Stimulated activated CD4-positive, alpha-beta T cell treated with anti-CD3 and anti-CD28 coated beads, Interleukin-2, amount 100 ng/mL, for 48 hours (primary cell): ENCODE measurements at regions not wholly inside any gene's neighbourhood (a gene's known extent, or its start where the extent isn't known, plus 50 kb on each side); places are given as distances from the start of the nearest gene placed in this dataset.
"Not testable (repeated sequence)": the region's sequence is repeated elsewhere in the genome, so short reads cannot be mapped to it uniquely, and the experiment has no call there.

Source experiments
- DNase-seq, 2 donors: peaks; one replicate each; pipeline ENCODE4 v3.0.0-alpha.2; 2020

DNA sequence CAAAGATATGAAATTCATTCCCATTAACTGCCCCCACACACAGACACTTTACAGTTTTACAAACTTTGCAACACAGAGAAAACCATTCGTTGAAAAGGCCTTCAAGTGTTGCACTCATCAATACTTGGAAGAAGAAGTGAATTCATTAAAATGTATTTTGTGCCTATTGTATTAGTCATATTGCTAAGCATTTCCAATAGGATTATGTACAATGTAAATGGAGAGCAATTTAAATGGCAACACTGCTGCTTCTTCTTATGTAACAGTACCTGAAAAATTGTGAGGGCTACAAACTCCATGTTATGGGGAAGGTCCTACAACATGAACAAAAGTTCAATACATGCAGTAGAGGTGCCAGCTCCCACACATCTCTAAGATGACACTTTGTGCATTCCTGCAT, 209.3 kb upstream of the POGK start:
- no peak for DNase-seq

DNA sequence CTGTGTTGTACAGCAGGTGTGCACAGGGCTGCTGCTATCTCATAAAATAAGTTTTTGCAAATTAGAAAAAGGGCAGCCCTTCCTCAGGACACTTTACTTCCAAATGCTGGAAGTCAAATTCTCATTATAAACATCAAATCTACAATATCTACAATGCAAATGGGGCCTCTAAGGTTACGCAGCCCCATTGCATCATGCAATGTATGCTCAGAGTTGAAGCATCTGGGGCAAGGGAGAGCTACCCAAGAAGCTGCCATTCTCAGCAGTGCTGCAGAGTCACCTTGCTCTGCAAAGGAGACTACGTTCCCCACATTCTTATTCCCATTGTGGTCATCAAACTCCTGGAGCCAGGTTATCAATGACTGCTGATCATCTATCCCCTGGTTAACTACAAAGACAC, 208.9 kb upstream of the POGK start:
- no peak for DNase-seq

DNA sequence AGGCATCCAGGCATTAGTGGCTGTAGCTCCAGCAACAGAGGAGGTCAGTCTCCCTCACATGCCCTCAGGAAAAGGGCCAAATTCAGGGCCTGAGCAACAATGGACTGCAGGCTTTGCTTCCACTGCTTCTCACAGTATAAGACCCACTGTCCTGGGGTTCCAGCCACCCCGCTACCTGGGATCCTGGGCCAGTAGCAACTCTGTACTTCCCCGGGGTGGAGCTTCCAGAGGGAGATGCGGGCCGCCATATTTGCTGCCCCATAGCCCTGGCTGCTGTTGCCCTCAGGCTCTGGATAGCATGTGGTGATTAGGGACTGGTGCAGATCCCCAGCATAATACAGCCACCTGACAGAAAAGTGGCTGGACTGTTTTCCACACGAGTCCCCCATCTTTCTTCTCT, 201.1 kb upstream of the POGK start:
- DNase-seq, result no peak

DNA sequence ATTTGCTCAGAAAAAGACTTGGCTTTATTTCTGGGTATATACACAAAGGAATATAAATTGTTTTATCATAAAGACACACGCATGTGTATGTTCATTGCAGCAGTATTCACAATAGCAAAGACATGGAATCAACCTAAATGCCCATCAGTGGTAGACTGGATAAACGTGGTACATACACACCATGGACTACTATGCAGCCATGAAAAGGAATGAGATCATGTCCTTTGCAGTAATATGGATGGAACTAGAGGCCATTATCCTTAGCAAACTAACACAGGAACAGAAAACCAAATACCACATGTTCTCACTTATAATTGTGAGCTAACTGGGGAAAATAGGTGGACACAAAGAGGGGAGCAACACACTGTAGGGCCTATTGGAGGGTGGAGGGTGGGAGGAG, 182.0 kb upstream of the POGK start:
- DNase-seq, result not testable (repeated sequence)

DNA sequence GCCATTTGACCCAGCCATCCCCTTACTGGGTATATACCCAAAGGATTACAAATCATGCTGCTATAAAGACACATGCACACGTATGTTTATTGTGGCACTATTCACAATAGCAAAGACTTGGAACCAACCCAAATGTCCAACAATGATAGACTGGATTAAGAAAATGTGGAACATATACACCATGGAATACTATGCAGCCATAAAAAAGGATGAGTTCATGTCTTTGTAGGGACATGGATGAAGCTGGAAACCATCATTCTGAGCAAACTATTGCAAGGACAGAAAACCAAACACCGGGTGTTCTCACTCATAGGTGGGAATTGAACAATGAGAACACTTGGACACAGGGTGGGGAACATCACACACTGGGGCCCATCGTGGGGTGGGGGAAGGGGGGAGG, 172.5 kb upstream of the POGK start:
- not testable (repeated sequence) for DNase-seq

DNA sequence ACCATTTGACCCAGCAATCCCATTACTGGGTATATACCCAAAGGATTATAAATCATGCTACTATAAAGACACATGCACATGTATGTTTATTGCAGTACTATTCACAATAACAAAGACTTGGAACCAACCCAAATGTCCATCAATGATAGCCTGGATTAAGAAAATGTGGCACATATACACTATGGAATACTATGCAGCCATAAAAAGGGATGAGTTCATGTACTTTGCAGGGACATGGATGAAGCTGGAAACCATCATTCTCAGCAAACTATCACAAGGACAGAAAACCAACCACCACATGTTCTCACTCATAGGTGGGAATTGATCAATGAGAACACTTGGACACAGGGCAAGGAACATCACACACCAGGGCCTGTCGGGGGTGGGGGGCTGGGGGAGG, 171.7 kb upstream of the POGK start:
- DNase-seq, result not testable (repeated sequence)

DNA sequence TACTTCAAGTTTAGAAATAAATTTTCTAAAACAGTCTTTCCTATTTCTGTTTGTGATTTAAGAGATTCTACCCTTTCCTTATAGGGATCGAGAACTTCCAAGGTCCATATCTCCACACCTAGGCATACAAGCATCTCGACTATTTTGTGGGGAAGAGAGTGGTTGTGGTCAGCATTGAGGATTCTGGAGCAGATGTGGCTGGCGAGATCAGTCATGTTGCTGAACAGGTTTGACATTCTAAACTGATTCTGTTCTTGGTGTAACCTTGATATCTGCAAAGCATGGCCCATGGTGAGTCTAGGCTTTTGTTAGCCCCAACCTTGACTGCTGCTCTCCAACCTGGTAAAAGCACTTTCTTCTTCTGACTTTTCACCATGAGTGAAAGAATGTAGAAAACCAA, 167.6 kb upstream of the POGK start:
- DNase-seq, result no peak

DNA sequence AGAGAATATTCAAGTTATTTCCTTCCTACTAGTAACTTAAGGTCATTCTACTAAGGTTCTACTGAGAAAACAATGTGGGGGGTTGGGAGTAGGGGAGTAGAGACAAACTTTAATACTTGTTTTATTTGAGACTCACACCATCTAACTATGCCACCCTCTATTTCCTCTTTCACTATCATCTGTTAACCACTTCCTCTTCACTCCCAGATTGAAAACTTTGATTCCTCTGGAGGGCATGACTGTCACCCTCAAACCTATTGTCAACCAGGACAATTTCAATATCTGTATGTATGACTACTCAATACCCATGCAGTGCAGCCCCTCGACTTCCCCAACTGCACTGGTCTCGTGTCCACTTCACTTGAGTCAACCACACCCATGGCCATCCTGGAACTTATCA, 165.6 kb upstream of the POGK start:
- DNase-seq, result no peak

DNA sequence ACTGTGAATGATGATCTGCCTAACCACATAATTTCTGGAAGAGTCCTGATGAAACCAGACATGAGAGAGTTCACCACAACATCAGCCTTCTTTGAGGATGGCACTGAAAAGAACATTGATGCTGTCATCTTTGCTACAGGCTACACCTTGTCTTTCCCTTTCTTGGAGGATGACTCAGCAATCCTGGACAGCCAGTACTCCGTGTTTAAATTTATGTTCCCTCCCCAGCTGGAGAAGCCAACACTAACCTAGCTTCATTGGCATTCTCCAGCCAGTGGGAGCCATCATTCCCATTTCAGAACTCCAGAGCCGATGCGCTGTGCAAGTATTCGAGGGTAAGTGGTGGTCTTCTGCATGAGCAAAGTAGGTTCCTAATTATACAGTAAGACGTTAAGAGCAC, 164.1 kb upstream of the POGK start:
- no peak for DNase-seq

DNA sequence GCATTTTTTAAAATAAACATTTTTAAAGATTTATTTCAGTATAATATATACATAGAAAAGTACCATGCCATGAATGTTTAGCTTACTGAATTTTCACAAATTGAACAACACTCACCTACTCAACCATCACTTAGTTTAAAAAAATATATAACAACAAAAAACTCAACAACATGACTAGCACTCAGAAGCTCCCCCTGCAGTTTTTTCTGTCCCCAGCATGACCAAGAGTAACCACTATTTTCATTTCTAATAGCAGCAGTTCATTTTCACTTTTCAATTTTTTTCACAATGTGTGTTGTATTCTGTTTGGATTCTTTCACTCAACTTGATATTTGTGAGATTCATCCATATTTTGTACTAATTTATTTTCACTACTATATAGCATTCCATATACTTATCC, 162.3 kb upstream of the POGK start:
- DNase-seq, result no peak

DNA sequence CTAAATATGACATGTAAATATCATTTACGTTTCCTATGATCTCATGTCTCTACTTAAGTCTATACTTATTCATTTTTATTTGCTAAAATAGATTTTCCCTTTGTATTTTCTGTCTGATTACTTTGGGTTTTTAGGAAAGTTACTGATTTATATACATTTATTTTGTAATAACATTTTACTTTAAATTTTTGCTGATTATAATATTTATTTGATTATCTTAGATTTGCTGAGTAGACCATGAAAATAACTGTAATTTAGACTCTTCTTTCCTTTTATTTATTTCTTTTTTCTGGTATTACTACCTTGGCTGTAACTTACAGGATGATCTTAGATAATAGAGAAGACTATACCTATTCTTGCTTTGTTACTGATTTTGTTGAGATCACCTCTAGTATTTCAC, 159.9 kb upstream of the POGK start:
- DNase-seq, result no peak

DNA sequence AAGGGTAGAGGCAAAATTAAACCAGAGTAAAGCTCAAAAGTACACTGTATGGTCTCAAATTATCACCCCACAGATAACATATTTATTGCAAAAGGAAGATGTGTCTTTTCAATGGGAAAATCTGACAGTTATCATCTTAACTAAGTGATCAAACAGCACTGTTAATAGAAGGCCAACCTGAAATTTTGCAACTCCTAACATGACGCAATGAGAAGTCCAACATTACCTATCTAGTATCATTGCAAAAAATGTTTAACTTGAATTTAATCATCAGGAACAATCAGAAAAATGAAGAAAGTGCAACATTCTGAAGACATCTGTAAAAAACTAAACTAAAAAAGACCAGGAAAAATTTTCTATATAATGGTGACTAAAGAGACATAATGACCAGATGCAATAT, 156.7 kb upstream of the POGK start:
- no peak for DNase-seq

DNA sequence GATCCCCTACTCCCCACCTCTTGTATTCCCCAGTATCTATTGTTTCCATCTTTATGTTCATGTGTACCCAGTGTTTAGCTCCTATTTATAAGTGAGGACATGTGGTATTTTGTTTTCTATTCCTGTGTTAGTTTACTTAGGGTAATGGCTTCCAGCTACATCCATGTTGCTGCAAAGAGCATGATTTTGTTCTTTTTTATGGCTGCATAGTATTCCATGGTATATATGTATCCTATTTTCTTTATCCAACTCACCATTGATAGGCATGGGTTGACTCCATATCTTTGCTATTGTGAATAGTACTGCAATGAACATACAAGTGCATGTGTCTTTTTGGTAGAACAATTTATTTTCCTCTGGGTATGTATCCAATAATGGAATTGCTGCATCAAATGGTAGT, 154.6 kb upstream of the POGK start:
- DNase-seq, result not testable (repeated sequence)

DNA sequence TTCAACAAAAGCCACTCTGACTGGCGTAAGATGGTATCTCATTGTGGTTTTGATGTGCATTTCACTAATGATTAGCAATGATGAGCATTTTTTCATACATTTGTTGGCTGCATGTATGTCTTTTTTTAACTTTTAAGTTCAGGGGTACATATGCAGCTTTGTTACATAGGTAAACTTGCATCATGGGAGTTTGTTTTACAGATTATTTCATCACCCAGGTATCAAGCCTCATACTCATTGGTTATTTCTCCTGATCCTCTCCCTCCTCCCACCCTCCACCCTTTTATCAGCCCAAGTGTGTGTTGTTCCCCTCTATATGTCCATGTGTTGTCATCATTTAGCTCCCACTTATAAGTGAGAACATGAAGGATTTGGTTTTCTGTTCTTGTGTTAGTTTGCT, 154.1 kb upstream of the POGK start:
- DNase-seq, result no peak

DNA sequence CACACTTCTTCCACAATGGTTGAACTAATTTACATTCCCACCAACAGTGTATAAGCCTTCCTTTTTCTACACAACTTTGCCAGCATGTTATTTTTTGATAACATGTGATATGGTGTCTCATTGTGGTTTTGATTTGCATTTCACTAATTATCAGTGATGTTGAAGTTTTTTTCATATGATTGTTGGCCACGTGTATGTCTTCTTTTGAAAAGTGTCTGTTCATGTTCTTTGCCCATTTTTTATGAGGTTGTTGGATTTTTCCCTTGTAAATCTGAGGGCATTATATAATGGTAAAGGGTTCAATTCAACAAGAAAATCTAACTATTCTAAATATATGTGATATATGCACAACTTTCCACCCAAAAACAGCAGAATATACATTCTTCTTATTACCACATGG, 153.4 kb upstream of the POGK start:
- not testable (repeated sequence) for DNase-seq

DNA sequence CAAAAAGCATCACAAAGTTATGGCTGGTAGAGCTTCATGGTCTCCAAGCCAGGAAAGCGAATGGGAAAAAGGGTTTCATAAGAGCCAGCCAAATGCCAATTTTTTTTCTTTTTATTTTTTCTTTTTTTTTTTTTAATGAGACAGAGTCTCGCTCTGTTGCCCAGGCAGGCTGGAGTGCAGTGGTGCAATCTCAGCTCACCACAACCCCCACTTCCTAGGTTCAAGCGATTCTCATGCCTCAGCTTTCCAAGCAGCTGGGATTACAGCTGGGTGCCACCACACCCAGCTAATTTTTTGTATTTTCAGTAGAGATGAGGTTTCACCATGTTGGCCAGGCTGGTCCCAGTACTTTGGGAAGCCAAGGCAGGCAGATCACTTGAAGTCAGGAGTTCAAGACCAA, 148.7 kb upstream of the POGK start:
- not testable (repeated sequence) for DNase-seq

DNA sequence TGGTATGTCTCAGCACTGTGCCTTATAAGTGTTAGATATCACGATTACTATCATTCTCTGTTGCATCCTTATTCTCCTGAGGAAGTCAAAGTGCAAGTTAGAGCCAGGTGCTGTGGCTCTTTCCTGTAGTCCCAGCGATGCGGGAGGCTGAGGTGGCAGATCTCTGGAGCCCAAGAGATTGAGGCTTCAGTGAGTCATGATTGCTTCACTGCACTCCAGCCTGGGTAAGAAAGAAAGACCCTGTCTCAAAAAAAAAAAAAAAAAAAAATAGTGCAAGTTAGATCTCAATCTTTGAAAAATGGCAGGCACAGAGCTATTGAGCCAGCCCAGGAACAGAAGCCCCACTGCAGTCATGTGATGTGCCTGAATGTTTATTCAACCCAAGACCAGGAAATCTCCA, 147.8 kb upstream of the POGK start:
- no peak for DNase-seq

DNA sequence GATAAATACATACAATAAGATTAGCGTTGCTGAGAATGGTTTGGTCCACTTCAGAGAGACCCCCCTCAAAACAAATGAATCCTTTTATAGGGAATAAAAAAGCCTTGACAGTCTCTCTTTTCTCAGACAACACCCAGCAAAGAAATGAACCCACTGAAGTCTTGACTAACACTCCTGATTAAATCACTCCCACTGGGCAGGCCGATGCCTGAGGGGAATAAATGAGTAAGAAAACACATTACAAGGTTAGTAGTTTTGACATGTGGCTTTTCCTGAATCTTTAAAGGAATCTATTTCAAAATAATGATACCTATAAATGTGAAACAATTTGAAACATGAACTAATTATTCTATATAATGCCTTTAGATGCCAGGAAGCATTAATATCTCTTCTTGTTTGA, 146.9 kb upstream of the POGK start:
- DNase-seq, result no peak

DNA sequence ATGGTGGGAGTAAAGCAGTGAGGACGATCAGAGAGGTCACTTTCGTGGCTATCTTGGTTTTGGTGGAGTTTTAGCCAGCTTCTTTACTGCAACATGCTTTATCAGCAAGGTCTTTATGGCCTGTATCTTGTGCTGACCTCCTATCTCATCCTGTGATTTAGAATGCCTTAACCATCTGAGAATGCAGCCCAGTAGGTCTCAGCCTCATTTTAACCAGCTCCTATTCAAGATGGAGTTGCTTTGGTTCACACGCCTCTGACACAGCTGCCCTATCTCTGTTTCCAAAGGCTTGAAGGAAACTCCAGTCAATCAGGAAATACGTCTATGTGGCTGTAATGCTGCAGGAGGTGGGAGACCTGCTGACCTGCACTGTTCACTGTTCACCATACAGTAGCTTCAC, 146.1 kb upstream of the POGK start:
- DNase-seq, result no peak

DNA sequence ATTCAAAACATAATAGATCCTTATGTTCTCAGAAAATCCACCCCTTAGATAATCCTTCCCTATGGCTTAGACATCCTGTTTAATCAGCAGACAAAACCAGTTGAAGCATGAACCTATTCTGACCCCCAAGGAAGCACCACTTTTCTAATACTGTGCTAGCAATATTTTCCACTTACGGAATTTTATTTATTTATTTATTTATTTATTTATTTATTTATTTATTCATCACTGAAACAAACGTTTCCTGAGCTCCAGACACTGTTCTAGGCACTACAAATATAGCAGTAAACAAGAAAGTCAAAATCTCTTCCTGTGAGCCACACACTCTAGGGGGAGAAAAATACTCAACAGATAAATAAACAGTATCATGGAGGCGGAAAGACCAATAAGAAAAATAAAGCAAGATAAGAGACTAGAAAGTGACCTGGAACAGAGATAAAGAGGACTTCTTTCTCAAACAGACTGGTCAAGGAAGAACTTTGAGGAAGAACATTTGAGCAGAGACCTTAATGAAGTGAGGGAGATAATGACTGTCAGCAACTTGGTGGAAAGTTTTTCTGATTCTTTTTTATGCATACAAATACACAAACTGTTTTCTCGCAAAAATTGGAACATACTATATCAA, 145.5 kb upstream of the POGK start:
- DNase-seq, result no peak

DNA sequence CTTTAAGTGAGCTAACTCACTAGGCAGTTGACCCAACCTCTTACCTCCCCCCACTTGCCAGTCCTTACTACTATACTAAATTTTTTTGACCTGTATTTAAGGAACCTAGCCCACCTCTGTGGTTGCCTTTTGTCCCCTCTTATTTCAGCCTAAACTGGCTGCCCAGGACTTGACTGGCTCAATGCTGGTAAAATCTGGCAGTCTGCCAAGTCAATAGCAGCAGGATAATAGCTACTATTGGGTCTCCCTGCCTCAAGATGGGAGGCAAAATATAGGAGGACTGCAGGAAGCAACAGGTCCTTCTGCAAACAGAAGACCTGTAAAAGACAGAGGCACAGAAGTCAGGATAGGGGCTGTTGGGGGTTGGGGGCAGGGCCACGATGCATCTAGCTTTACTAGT, 144.2 kb upstream of the POGK start:
- DNase-seq, result no peak

DNA sequence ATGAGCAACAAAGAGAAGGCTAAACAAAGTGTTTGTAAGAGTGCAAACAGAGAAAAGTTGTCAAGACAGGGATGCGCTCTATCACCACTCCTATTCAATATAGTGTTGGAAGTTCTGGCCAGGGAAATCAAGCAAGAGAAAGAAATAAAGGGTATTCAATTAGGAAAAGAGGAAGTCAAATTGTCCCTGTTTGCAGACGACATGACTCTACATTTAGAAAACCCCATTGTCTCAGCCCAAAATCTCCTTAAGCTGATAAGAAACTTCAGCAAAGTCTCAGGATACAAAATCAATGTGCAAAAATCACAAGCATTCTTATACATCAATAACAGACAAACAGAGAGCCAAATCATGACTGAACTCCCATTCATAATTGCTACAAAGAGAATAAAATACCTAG, 143.4 kb upstream of the POGK start:
- DNase-seq, result not testable (repeated sequence)

DNA sequence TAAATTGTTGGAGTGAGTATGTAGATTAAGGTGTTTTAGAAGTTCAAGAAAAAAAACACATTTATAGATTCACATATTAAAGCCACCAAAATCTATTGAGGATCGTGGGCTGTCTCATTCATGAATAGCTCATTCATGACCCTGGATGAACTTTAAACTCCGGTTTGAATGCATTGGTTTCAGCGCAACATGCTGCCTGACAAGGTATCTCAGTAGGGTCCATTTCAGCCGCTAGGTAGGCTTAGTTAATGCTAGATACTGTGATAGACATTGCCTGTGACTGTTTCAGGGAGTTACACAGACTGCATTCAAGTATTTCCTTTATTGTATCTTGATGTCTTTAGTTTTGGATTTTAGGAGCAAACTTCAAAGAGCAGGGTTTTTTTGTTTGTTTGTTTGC, 140.5 kb upstream of the POGK start:
- no peak for DNase-seq

DNA sequence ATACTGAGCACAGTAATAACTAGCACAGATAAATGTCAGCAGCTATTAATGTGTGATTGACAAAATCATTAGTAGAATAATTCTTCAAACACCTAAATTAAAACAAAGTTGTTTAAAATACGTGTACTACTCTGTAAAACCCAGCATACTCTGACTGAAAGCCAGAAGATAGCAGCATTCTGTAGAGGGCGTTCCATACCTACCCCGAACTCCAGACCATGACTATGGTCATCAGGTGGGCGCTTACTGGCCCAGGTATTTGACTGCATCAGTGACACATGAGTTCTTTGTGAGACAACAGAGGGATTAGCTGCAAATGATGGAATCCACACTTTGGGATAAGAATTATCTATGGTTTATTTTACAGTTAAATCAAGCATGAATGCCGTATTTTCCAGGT, 139.7 kb upstream of the POGK start:
- no peak for DNase-seq

DNA sequence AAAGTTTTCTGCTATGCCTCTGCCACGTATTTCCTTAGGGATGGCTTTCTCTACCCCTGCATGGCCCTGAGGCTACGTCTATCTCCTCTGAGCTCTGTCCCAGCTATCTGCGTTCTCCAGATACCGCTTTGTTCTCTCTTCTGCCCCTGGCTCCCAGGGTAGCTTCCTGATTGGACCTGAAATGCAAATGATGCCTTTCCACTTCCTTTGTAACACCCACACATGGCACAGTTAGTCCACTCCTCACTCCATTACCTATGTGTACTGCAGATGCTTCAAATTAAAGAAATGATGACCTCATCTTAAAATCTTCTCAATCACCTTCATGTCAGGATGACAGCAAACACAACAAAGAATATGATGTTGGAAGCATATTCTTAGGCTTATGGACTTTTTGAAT, 138.6 kb upstream of the POGK start:
- DNase-seq, result no peak

DNA sequence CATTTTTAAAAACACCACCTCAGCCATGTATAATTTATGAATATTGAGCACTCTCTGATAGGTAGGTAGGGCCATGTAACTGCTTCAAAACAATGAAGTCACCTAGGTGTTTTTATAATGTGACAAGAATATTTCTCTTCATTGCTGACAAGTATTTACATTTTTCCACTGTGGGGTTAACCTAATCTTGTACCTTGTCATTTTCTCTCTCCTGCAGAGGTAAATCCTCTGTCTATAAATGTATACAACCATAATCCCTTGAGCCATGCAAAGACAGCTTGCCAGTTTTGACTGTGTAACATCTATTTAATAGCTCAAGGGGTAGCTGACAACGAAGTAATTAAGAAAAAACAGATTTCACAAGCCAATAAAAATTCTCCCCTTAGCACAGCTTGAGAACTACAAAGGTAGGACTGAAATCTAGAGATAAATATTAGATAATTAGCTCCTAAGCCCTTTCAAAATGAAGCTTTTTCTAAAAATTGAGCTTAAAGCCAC, 137.6 kb upstream of the POGK start:
- no peak for DNase-seq
